Suprapubic skin (tissue), 4 donors: ENCODE measurements at regions not wholly inside any gene's neighbourhood (a gene's known extent, or its start where the extent isn't known, plus 50 kb on each side); places are given as distances from the start of the nearest gene placed in this dataset.

Experiments
- DNase-seq, 2 donors: peaks; one replicate each; pipeline ENCODE4 v3.0.0-alpha.2; 2019; ENCODE audit warnings: low spot score in 2 of 2
- H3K27ac ChIP-seq: fragments of 200-600 bp; sonication (generic); one replicate; pipeline ENCODE4 v1.5.1; 2019
- H3K27me3 ChIP-seq: fragments of 200-600 bp; sonication (generic); one replicate; pipeline ENCODE4 v1.5.1; 2019
- H3K36me3 ChIP-seq: fragments of 200-600 bp; sonication (generic); one replicate; pipeline ENCODE4 v1.5.1; 2019
- H3K4me1 ChIP-seq: fragments of 200-600 bp; sonication (generic); one replicate; pipeline ENCODE4 v1.5.1; 2019
- H3K4me3 ChIP-seq: fragments of 200-600 bp; sonication (generic); one replicate; pipeline ENCODE4 v1.5.1; 2019; ENCODE audit warnings: mild to moderate bottlenecking
- H3K9me3 ChIP-seq: fragments of 200-600 bp; sonication (generic); one replicate; pipeline ENCODE4 v1.5.1; 2019
- EP300 ChIP-seq: sonication (generic); formaldehyde crosslinking; IDR thresholded peaks from one replicate; pipeline ENCODE4 v1.6.1; 2017; ENCODE audit warnings: antibody characterized with exemption
- POLR2A ChIP-seq, 2 donors: fragments of 450-650 bp; IDR thresholded peaks; one replicate each; pipeline ENCODE4 v1.6.1; 2017; ENCODE audit warnings: antibody characterized with exemption in 2 of 2, mild to moderate bottlenecking in 2 of 2, moderate library complexity in 2 of 2
- POLR2AphosphoS5 ChIP-seq, 3 donors: sonication (generic); formaldehyde crosslinking; IDR thresholded peaks; one replicate each; pipeline ENCODE4 v1.6.1; 2017; ENCODE audit warnings: antibody characterized with exemption in 3 of 3
- WGBS: methylation state at CpG from one replicate; pipeline ENCODE4 v1.1.5; 2018; 5-methylcytosine and 5-hydroxymethylcytosine counted together
- TF ChIP-seq, protein P1 (sequence below), 2 donors: fragments of 200-600 bp in 1 of 2; fragments of 450-650 bp in 1 of 2; sonication (generic) in 1 of 2; IDR thresholded peaks; one replicate each; pipeline ENCODE4 v1.5.1; 2016 to 2019; ENCODE audit warnings: antibody characterized with exemption in 2 of 2, mild to moderate bottlenecking in 1 of 2, moderate library complexity in 1 of 2

DNA sequence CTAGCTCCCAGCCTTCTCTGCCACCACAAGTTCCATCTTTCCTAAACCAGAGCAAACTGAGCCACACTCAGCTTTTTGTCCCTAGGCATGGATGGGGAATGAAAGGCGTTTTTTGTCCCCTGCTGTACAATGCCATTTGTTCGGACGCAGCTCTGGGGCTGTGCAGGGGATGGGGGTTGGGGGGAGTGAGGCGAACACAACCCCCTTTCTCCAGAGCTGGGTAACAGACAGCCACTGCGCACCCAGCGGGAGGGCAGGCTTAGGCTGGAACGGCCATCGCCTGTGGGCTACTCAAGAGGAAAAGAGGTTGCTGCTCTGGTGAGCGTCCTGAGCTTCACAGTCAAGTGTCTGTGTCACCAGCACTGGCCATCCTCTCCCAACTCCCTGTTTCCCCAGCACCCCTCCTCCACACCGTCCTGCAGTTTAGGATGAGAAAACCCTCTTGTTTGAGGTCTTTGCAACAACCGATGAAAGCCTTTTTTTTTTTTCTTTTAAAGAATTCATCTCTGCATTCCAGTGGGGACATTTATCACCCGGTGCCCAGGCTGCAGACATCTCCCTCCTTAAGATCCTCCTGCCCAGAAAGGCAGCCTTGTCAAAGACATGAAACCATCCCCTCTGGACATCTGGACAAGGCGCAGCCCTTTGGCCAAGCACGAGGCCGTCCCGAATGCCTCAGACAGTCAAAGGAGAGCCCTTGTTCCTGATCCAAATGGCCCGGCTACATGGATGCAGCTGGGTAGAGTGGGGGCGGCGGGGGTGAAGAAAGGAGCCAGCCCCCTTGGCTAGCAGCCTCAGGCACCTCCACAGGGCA lies 419.6 kb downstream of the BCOR start:
- TF ChIP-seq EP300: no peak
- TF ChIP-seq, protein P1, sequence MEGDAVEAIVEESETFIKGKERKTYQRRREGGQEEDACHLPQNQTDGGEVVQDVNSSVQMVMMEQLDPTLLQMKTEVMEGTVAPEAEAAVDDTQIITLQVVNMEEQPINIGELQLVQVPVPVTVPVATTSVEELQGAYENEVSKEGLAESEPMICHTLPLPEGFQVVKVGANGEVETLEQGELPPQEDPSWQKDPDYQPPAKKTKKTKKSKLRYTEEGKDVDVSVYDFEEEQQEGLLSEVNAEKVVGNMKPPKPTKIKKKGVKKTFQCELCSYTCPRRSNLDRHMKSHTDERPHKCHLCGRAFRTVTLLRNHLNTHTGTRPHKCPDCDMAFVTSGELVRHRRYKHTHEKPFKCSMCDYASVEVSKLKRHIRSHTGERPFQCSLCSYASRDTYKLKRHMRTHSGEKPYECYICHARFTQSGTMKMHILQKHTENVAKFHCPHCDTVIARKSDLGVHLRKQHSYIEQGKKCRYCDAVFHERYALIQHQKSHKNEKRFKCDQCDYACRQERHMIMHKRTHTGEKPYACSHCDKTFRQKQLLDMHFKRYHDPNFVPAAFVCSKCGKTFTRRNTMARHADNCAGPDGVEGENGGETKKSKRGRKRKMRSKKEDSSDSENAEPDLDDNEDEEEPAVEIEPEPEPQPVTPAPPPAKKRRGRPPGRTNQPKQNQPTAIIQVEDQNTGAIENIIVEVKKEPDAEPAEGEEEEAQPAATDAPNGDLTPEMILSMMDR (IDR thresholded peaks at IDR 0.05): no peak
- no peak overlapping the region for H3K27ac ChIP-seq
- no peaks in the 10 kb centered on the region for H3K9me3 ChIP-seq
- no peaks in the 10 kb centered on the region for H3K4me1 ChIP-seq
- no peaks in the 10 kb centered on the region for H3K27me3 ChIP-seq
- no peak for DNase-seq
- no peaks in the 10 kb centered on the region for H3K36me3 ChIP-seq
- H3K4me3 ChIP-seq: no peak overlapping the region
- 60% methylated on average over 19 of the region's 19 CpGs for WGBS

DNA sequence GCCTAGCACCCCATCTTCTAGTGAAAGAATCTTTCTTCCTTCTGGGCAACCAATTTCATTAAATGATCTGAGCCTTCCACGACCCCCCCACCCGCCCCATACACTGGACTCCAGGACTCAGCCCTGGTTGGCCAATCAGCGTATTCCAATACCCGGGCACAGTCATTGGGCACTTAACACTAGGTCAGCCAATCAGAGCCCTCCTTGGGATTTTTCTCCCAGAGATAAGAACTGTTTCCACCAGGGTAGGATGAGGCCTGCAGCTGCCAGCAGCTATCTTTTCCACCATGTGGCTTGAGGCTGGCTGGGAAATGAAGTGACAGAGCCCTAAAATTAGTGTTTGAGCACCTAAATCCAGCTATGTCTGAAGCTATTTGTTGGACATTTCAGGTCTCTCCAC lies 418.8 kb downstream of the BCOR start:
- no peak for DNase-seq
- H3K27me3 ChIP-seq: no peaks in the 10 kb centered on the region
- no peak overlapping the region for H3K4me3 ChIP-seq
- WGBS: 81% methylated on average over 4 of the region's 4 CpGs
- H3K9me3 ChIP-seq: no peaks in the 10 kb centered on the region
- no peak overlapping the region for H3K27ac ChIP-seq
- H3K36me3 ChIP-seq: no peaks in the 10 kb centered on the region
- H3K4me1 ChIP-seq: no peaks in the 10 kb centered on the region
- TF ChIP-seq EP300: no peak
- TF ChIP-seq POLR2A (IDR thresholded peaks at IDR 0.05): no peak
- no peak for TF ChIP-seq POLR2AphosphoS5 (IDR thresholded peaks at IDR 0.05)
- TF ChIP-seq, protein P1 (IDR thresholded peaks at IDR 0.05): no peak

DNA sequence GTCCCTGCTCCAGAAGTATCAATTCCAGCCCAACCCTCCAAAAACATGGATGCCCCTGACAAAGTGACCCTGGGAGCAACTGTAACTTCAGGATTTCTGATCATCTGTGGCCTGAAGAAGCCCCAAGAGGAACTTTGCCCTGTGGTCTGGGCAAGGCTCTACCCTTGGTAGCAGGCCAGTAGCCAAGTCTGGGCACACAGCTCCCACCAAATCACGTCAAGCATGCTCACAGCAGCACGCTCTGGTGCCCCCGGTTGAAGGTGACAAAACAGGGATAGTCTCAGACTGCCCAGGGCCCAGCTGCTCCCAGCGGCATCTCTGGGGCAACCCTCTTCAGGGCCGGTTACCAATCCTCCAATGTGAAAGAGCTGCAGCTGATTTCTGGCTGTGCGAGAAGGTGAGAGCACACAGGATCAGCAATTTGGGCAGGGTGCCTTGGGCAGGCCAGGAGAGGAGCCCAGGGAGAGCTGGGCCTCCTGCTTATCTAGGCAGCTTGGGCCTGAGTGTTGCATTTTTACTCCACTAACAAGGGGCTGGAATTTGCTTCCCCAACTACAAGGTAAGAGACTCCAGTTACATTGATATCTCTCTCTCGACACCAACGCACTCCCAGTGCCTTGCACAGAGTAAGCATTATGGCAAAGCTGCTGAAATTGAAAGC lies 418.1 kb downstream of the BCOR start:
- Histone ChIP-seq H3K4me1 (no peaks in the 10 kb centered on the region), H3K9me3 (no peaks in the 10 kb centered on the region), H3K4me3 (no peak overlapping the region), H3K27me3 (no peaks in the 10 kb centered on the region), H3K36me3 (no peaks in the 10 kb centered on the region), H3K27ac (no peak overlapping the region)
- no peak for DNase-seq
- TF ChIP-seq POLR2AphosphoS5 (IDR thresholded peaks at IDR 0.05): no peak
- TF ChIP-seq EP300: no peak
- TF ChIP-seq, protein P1 (IDR thresholded peaks at IDR 0.05): no peak
- no peak for TF ChIP-seq POLR2A (IDR thresholded peaks at IDR 0.05)
- 82% methylated on average over 7 of the region's 8 CpGs for WGBS

DNA sequence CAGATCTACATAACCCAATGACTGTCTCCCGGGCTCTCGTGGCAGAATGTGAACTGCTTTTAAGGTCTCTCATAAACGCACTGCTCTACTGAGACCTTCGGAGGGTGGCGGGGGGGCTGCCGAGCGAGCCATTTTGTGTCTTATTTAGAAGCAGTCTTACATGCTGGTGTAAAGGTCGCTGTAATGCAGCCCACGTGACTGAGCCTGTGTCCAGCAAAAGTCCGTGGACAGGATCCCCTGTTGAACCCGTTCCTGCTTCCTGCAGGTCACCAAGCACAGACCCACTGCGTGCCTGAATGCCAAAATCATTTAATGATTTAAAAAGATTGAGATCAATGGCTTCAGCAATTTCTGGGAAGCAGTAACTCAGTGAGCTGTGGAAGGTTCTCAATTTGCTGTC lies 415.9 kb downstream of the BCOR start:
- Histone ChIP-seq H3K4me3 (no peak overlapping the region), H3K27ac (no peak overlapping the region), H3K36me3 (no peaks in the 10 kb centered on the region), H3K27me3 (no peaks in the 10 kb centered on the region), H3K9me3 (no peaks in the 10 kb centered on the region), H3K4me1 (no peaks in the 10 kb centered on the region)
- no peak for DNase-seq
- TF ChIP-seq EP300: no peak
- TF ChIP-seq POLR2A (IDR thresholded peaks at IDR 0.05): no peak
- TF ChIP-seq, protein P1 (IDR thresholded peaks at IDR 0.05): no peak
- no peak for TF ChIP-seq POLR2AphosphoS5 (IDR thresholded peaks at IDR 0.05)
- 82% methylated on average over 12 of the region's 12 CpGs for WGBS

DNA sequence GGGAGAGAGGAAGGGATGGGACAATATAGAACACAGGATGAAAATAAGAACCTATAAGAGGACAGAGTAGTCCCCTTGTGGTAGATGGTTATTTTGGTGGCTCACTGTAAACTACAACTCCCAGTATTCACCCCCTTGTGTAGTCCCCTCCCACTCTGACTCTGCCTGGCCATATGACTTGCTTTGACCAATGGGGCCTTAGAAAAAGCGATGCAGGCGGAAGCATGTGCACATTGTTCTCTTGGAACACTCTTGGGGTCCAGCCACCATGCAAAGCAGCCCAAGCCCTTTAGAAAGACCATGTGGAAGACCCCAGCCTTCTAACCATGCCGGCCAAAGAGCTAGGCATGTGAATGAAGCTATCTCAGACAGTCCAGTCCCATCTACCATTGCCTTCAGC lies 415.0 kb downstream of the BCOR start:
- no peaks in the 10 kb centered on the region for H3K9me3 ChIP-seq
- no peaks in the 10 kb centered on the region for H3K4me1 ChIP-seq
- DNase-seq: no peak
- TF ChIP-seq POLR2A (IDR thresholded peaks at IDR 0.05) (no peak), POLR2AphosphoS5 (IDR thresholded peaks at IDR 0.05) (no peak), EP300 (no peak)
- TF ChIP-seq, protein P1 (IDR thresholded peaks at IDR 0.05): no peak
- WGBS: 89% methylated on average over 3 of the region's 3 CpGs
- no peaks in the 10 kb centered on the region for H3K27me3 ChIP-seq
- H3K27ac ChIP-seq: no peak overlapping the region
- H3K4me3 ChIP-seq: no peak overlapping the region
- H3K36me3 ChIP-seq: no peaks in the 10 kb centered on the region
